Muscle of back (tissue), 3 donors: ENCODE measurements at regions not wholly inside any gene's neighbourhood (a gene's known extent, or its start where the extent isn't known, plus 50 kb on each side); places are given as distances from the start of the nearest gene placed in this dataset.
A peak's percentile ranks its signal among the peaks of the same experiment; 100 is the strongest.

Experiments used
- DNase-seq, 3 donors: peaks; one replicate each; pipeline versions ENCODE4 v3.0.0 to v3.0.0-alpha.2; 2013

GRCh38 chr20:11813106-11813890 is 104.4 kb upstream of the BTBD3 start:
- DNase-seq, result no peak

DNA sequence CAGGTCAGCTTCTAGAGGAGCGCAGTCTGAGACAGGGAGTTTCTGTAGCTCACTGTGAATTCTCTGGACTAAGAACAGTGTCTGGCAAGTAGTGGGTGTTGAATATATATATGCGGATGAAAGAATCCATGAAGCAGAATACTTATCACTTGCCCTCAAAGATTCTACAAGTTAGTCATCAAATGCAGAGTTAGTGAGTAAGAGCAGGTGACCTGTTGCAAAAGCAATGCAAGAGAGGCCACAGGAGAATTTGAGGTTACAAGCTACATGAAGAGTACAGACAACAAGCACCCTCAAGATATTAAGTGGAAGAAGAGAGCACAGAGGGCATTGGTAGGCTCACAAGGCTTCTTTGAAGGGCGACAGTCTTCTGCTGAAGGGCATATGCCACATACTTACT is 103.4 kb upstream of the BTBD3 start:
- DNase-seq, result peak in 1 of 3 donors; percentile 53

GRCh38 chr20:11820838-11821237 is 96.9 kb upstream of the BTBD3 start:
- DNase-seq, result no peak

DNA sequence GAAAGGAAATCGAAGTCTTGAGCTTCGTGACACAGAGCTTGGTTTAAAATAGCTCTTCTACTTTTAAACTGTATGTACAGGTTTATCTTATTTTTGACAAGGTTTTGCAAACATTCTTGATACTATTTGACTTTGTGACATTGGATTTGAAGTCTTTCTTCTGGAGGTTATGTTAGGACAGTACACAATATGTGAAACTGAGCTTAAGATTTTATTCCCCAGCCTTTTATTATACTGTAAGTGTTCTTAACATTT is 95.2 kb upstream of the BTBD3 start:
- no peak for DNase-seq

DNA sequence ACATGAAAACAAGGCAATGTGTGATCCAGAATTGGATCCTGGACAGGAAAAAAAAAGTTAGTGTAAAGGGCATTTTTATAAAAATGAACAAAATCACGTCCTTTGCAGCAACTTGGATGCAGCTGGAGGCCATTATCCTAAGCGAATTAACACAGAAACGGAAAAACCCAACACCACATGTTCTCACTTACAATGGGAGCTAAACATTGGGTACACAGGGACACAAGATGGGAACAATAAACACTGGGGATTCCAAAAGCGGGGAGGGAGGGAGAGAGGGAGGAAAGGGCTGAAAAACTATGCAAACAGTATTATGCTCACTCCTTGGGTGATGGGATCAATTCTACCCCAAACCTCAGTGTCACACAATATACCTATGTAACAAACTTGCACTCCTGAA is 91.4 kb upstream of the BTBD3 start:
- no peak for DNase-seq

- no peak for DNase-seq
Measured at GRCh38 chr20:11832397-11832796, 85.3 kb upstream of the BTBD3 start.

GRCh38 chr20:11832851-11833250 is 84.8 kb upstream of the BTBD3 start:
- no peak for DNase-seq

- DNase-seq, result no peak
Measured at GRCh38 chr20:11833825-11834224, 83.9 kb upstream of the BTBD3 start.

DNA sequence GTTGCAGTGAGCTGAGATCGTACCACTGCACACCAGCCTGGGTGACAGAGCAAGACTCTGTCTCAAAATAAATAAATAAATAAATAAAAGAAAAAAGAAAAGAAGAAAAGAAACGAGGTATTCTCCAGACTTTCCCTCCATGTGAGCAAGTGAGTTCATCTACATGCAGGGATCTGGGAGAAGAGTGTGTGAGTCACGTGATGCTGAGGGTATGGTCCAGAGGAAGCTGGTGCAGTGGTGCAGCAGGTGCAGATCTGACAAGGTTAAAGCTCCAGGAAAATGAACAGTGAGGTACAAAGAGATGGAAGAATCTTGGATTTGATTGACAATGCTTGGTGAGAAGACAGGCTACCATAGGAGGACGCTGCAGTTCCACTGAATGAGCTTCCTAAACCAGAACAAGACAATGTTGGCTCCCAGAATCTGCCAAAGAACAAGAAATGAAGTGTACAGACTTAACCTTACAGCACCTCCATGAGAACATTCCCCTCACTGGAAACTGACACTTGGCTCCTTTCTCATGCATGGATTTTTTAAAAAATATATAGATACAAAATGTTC is 79.5 kb upstream of the BTBD3 start:
- peak in 1 of 3 donors; percentile 22 for DNase-seq

DNA sequence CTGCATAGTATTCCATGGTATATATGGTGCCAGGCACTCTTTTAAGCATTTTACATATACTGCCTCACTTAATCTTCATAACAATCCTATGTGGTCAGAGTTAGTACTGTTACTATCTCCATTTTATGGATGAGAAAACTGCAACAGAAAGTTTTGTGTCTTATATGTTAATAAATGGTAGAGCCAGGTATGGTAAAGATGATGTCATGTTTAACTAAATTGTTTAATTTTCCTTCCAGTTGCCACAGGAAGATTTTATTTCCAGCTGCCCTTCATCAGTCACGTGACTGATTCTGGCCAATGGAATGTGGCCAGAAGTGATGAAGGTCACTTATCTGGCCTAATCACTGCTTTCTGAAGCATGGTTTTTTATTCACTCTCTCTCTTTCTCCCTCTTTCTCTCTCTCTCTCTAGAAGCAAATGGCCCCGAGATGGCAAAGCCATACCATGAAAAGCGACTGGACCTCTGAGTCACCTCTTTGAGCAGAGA is 75.7 kb upstream of the BTBD3 start:
- DNase-seq, result no peak

- DNase-seq, result no peak
Measured at GRCh38 chr20:11843289-11843688, 74.4 kb upstream of the BTBD3 start.

GRCh38 chr20:11844691-11845090 is 73.0 kb upstream of the BTBD3 start:
- peak in 2 of 3 donors; percentile 32 to 65 for DNase-seq

DNA sequence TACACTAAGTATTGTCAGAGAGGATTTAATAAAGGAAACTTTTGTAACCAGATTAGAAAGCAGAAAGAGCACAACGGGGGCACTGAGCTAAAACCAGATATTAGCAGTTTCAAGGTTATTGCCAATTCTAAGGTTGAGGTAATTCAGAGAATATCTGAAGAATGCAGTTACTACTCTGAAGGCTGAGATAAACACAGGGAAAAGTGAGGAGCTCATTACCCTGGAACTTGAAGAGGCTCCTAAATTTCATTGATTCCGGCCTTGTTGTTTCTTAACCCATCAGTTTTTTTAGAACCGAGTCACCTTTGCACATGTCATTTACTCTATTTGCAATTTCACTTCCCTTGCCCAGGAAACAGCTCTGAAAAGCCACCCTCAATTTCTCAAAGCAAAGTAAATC is 72.4 kb upstream of the BTBD3 start:
- no peak for DNase-seq

GRCh38 chr20:11846131-11846530 is 71.6 kb upstream of the BTBD3 start:
- no peak for DNase-seq

GRCh38 chr20:11847827-11848226 is 69.9 kb upstream of the BTBD3 start:
- DNase-seq, result no peak

- no peak for DNase-seq
Measured at GRCh38 chr20:11849270-11849915, 68.3 kb upstream of the BTBD3 start.

DNA sequence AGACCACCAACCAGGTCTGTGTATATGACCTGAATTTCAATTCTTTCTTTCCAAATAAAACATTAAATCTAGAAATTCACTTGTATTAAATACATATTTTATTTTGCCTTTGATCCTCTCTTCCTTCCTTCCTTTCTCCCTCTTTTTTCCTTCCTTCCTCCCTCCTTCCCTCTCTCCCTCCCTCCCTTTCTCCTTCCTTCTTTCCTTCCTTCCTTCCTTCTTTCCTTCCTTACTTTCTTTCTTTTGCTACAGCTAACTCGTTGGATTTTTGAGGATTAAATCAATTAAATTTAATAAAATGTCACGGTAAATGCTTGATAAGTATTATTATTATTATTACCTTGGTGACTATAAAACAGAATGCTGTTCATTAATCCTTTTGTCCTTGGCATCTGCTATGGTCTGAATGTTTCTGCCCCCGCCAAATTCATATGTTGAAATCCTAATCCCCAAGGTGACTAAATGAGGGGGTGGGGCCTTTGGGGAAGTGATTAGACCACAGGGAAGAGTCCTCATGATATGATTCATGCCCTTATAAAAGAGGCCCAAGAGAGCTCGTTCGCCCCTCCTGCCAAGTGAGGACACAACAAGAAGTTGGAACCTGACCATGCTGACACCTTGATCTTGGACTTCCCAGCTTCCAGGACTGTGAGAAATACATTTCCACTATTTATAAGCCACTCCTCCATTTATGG is 67.6 kb upstream of the BTBD3 start:
- no peak for DNase-seq

DNA sequence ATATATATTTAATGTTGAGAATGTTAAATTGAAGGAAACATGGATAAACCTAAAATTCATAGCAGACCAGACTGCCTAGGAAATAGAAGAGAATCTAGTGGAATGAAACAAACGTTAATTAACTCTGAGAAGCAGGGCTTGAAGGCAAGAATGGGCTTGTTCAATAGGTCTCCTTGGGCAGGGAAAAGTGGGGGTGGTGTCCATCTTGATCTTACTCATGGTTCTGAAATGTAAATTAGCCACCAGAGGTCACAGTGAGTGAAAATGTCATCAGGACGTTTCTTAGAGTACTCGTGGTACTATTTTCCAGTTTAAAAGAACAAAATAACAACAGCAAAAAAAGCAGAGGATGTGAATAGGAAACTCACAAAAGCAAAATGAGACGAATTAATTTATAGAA is 66.8 kb upstream of the BTBD3 start:
- DNase-seq, result no peak

GRCh38 chr20:11851646-11852045 is 66.0 kb upstream of the BTBD3 start:
- DNase-seq, result no peak

DNA sequence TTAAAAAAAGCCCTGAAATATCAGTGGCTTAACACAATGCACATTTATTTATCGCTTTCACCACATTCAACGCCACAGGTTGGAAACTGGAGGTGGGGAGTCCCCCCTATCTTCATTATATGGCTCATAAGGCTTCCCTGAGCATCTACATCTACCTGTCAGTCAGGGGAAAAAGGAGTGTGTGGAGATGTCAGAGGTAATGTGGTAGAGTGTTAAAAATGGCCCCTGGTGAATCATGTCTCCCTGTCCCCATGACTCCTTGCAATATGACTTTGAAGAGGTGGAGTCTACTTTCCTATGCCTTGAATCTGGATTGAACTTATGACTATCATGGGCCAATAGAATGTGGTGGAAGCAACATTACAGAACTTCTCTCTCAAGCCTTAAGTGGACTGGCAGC is 65.5 kb upstream of the BTBD3 start:
- DNase-seq, result no peak

DNA sequence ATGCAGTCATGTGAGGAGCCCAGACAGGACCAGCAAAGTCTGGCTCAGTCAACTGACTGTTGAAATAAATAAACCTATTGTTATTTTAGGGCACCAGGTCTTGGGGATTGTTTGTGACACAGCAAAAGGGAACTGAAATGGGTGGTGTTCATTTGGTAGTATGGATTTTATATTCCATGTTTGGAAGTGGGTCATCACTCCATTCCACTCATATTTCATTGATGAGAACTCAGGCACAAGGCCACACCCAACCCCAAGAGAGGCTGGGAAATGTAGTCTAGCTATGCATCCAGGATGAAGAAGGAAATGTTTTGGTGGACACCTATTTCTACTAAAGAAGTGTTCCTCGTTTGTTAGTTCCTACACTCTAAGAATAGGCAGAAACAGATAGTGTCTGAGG is 64.9 kb upstream of the BTBD3 start:
- DNase-seq, result no peak

DNA sequence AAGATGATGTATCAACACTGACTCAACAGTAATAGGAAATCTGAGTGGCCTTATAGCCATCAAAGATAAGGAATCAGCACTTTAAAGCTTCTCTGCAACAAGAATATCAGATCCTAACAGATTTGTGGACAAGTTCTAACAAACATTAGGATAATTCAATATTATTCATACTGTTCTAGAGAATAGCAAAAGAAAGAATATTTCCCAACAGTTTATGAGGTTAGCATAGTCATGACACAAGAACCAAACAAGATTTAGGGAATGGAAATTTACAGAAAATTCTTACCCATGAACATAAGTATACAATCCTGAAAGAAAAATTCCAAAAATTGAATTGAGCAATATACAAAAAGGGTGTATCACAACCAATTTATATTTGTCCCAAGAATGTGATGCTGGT is 64.3 kb upstream of the BTBD3 start:
- DNase-seq, result no peak

- DNase-seq, result peak in 1 of 3 donors; percentile 11
Measured at GRCh38 chr20:11861479-11861878, 56.2 kb upstream of the BTBD3 start.
